ENCODE measurements at regions not wholly inside any gene's neighbourhood (a gene's known extent, or its start where the extent isn't known, plus 50 kb on each side); places are given as distances from the start of the nearest gene placed in this dataset.

GRCh38 chr12:125892276-125892675 is 827.0 kb downstream of the AACS start:
- Histone ChIP-seq H3K9me3 (no peaks in the 10 kb centered on the region), H3K4me1 (replicated peaks) (no peaks in the 10 kb centered on the region), H3K27me3 (replicated peaks; ENCODE audit: insufficient read depth) (no peaks in the 10 kb centered on the region), H3K36me3 (no peaks in the 10 kb centered on the region), H3K27ac (no peak overlapping the region), H3K4me3 (no peak overlapping the region)
- intact Hi-C loops (cut with DNase I): no loop called here
- TF ChIP-seq CTCF (IDR thresholded peaks at IDR 0.05) (no peak), POLR2AphosphoS5 (IDR thresholded peaks at IDR 0.05) (no peak), POLR2A (IDR thresholded peaks at IDR 0.05) (no peak)
- DNase-seq (ENCODE audit: low spot score): no peak
- WGBS: 41% methylated on average over 1 of the region's 1 CpG

GRCh38 chr12:125902991-125903390 is 837.8 kb downstream of the AACS start:
- Histone ChIP-seq H3K9me3 (no peaks in the 10 kb centered on the region), H3K4me1 (replicated peaks) (no peaks in the 10 kb centered on the region), H3K36me3 (no peaks in the 10 kb centered on the region), H3K27me3 (replicated peaks; ENCODE audit: insufficient read depth) (no peaks in the 10 kb centered on the region), H3K4me3 (no peak overlapping the region), H3K27ac (no peak overlapping the region)
- TF ChIP-seq CTCF (IDR thresholded peaks at IDR 0.05): no peak
- intact Hi-C loops (cut with DNase I): no loop called here
- 67% methylated on average over 2 of the region's 2 CpGs for WGBS
- DNase-seq (ENCODE audit: low spot score): no peak

- WGBS: 44% methylated on average over 3 of the region's 3 CpGs
- TF ChIP-seq POLR2AphosphoS5 (IDR thresholded peaks at IDR 0.05) (no peak), POLR2A (IDR thresholded peaks at IDR 0.05) (no peak), CTCF (IDR thresholded peaks at IDR 0.05) (no peak)
- no peaks in the 10 kb centered on the region for H3K36me3 ChIP-seq
- H3K9me3 ChIP-seq: no peaks in the 10 kb centered on the region
- no peak overlapping the region for H3K4me3 ChIP-seq
- H3K27me3 ChIP-seq (replicated peaks; ENCODE audit: insufficient read depth): no peaks in the 10 kb centered on the region
- H3K4me1 ChIP-seq (replicated peaks): no peaks in the 10 kb centered on the region
- no peak overlapping the region for H3K27ac ChIP-seq
- DNase-seq (ENCODE audit: low spot score): no peak
- intact Hi-C loops (cut with DNase I): no loop called here
These were observed 842.1 kb downstream of the AACS start for GRCh38 chr12:125907351-125907750.

- H3K4me1 ChIP-seq (replicated peaks): no peaks in the 10 kb centered on the region
- no peak for TF ChIP-seq POLR2A (IDR thresholded peaks at IDR 0.05)
- no peak for TF ChIP-seq CTCF (IDR thresholded peaks at IDR 0.05)
- TF ChIP-seq POLR2AphosphoS5 (IDR thresholded peaks at IDR 0.05): no peak
- no peak for DNase-seq (ENCODE audit: low spot score)
- no peaks in the 10 kb centered on the region for H3K36me3 ChIP-seq
- H3K27ac ChIP-seq: no peak overlapping the region
- no peaks in the 10 kb centered on the region for H3K27me3 ChIP-seq (replicated peaks; ENCODE audit: insufficient read depth)
- WGBS: 72% methylated on average over 12 of the region's 12 CpGs
- intact Hi-C loops (cut with DNase I): no loop called here
- H3K9me3 ChIP-seq: no peaks in the 10 kb centered on the region
- no peak overlapping the region for H3K4me3 ChIP-seq
These were observed 854.7 kb downstream of the AACS start for GRCh38 chr12:125919856-125920470.

DNA sequence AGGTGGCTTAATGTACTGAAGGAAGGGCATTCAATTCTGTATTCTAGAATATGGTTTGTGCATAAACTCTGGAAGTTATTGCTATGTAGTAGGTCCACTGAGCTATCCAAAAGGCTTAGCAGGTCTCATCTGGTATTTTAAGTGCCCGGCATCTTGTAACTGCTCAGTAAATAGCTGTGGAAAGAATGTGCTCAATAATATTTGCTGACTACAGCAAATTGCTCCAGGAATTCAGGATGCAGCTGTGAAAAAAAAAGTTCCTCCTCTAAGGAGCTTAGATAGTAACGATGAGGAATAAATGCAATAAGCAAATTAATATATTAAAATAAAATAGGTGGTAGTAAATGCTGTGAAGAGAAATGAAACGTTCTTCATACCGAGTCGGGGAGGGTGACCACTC is 857.1 kb downstream of the AACS start:
- WGBS: 64% methylated on average over 5 of the region's 5 CpGs
- no peak for TF ChIP-seq CTCF (IDR thresholded peaks at IDR 0.05)
- TF ChIP-seq POLR2AphosphoS5 (IDR thresholded peaks at IDR 0.05): no peak
- Histone ChIP-seq H3K4me3 (no peak overlapping the region), H3K27ac (no peak overlapping the region), H3K9me3 (no peaks in the 10 kb centered on the region), H3K27me3 (replicated peaks; ENCODE audit: insufficient read depth) (no peaks in the 10 kb centered on the region), H3K4me1 (replicated peaks) (no peaks in the 10 kb centered on the region), H3K36me3 (no peaks in the 10 kb centered on the region)
- DNase-seq (ENCODE audit: low spot score): no peak
- intact Hi-C loops (cut with DNase I): no loop called here

Measured in prostate gland (tissue), 2 donors.